Activated CD8-positive, alpha-beta T cell treated with anti-CD3 and anti-CD28 coated beads, Interleukin-2, amount 10 ng/mL, durations not matched to agents 7 days and 5 days (primary cell): ENCODE measurements at regions not wholly inside any gene's neighbourhood (a gene's known extent, or its start where the extent isn't known, plus 50 kb on each side); places are given as distances from the start of the nearest gene placed in this dataset.

Experiments used
- ATAC-seq: fragments of 150-1000 bp; cut with Tn5 transposase; one replicate; pipeline ENCODE4 v1.10.0; 2021; ENCODE audit warnings: moderate library complexity
- CTCF ChIA-PET: fragments of 350-600 bp; sonication (Branson Sonifier 250); formaldehyde crosslinking; loops from one replicate; lab custom pipeline; 2021; ENCODE audit warnings: antibody characterized with exemption; lab: Charles Lee
- POLR2A ChIA-PET: fragments of 350-600 bp; sonication (Branson Sonifier 250); formaldehyde crosslinking; loops from one replicate; lab custom pipeline; 2021; ENCODE audit warnings: antibody characterized with exemption; lab: Charles Lee
- DNase-seq: peaks from one replicate; pipeline ENCODE4 v3.0.0-alpha.2; 2020
- H3K27ac Mint-ChIP-seq: one replicate; pipeline ENCODE4 v1.8.0; 2021; ENCODE audit warnings: mild to moderate bottlenecking, mixed read lengths
- H3K27me3 Mint-ChIP-seq: one replicate; pipeline ENCODE4 v1.8.0; 2021; ENCODE audit warnings: low read depth, mixed read lengths
- H3K36me3 Mint-ChIP-seq: one replicate; pipeline ENCODE4 v1.8.0; 2021; ENCODE audit warnings: low read depth, mixed read lengths
- H3K4me1 Mint-ChIP-seq: one replicate; pipeline ENCODE4 v1.8.0; 2021; ENCODE audit warnings: low read depth, mixed read lengths
- H3K4me3 Mint-ChIP-seq: one replicate; pipeline ENCODE4 v1.8.0; 2021; ENCODE audit warnings: mild to moderate bottlenecking, mixed read lengths
- H3K9me3 Mint-ChIP-seq: one replicate; pipeline ENCODE4 v1.8.0; 2022; ENCODE audit warnings: mixed read lengths; ENCODE audit not compliant: insufficient read depth

GRCh38 chr16:54591816-54592246 lies 305.2 kb upstream of the IRX3 start:
- Mint-ChIP-seq H3K36me3 (no peaks in the 10 kb centered on the region), H3K4me1 (no peaks in the 10 kb centered on the region), H3K9me3 (no peaks in the 10 kb centered on the region), H3K27me3 (peaks cover 4% of the 10 kb centered on the region), H3K4me3 (no peak overlapping the region), H3K27ac (no peak overlapping the region)
- no peak for DNase-seq
- POLR2A ChIA-PET: no interaction called here
- CTCF ChIA-PET: no interaction called here
- no peak for ATAC-seq

GRCh38 chr16:54590836-54591235 lies 304.2 kb upstream of the IRX3 start:
- DNase-seq: no peak
- H3K27me3 Mint-ChIP-seq: peaks cover 4% of the 10 kb centered on the region
- no peak overlapping the region for H3K27ac Mint-ChIP-seq
- H3K36me3 Mint-ChIP-seq: no peaks in the 10 kb centered on the region
- H3K4me3 Mint-ChIP-seq: no peak overlapping the region
- ChIA-PET CTCF (no interaction called here), POLR2A (no interaction called here)
- ATAC-seq: no peak
- no peaks in the 10 kb centered on the region for H3K9me3 Mint-ChIP-seq
- H3K4me1 Mint-ChIP-seq: no peaks in the 10 kb centered on the region

GRCh38 chr16:54589326-54589725 lies 302.7 kb upstream of the IRX3 start:
- CTCF ChIA-PET: no interaction called here

GRCh38 chr16:54588026-54588425 lies 301.4 kb upstream of the IRX3 start:
- no peak for ATAC-seq
- no peaks in the 10 kb centered on the region for H3K9me3 Mint-ChIP-seq
- POLR2A ChIA-PET: no interaction called here

More at GRCh38 chr16:54589326-54589725, 302.7 kb upstream of the IRX3 start:
- DNase-seq: no peak
- no peak for ATAC-seq
- no peaks in the 10 kb centered on the region for H3K9me3 Mint-ChIP-seq
- no peak overlapping the region for H3K27ac Mint-ChIP-seq
- no peak overlapping the region for H3K4me3 Mint-ChIP-seq
- POLR2A ChIA-PET: no interaction called here
- no peaks in the 10 kb centered on the region for H3K27me3 Mint-ChIP-seq
- no peaks in the 10 kb centered on the region for H3K4me1 Mint-ChIP-seq
- no peaks in the 10 kb centered on the region for H3K36me3 Mint-ChIP-seq

GRCh38 chr16:54587176-54587515 lies 300.6 kb upstream of the IRX3 start:
- POLR2A ChIA-PET: no interaction called here
- Mint-ChIP-seq H3K27me3 (no peaks in the 10 kb centered on the region), H3K4me1 (no peaks in the 10 kb centered on the region), H3K9me3 (no peaks in the 10 kb centered on the region), H3K4me3 (no peak overlapping the region), H3K27ac (no peak overlapping the region), H3K36me3 (no peaks in the 10 kb centered on the region)
- CTCF ChIA-PET: no interaction called here
- ATAC-seq: no peak
- DNase-seq: no peak

More at GRCh38 chr16:54588026-54588425, 301.4 kb upstream of the IRX3 start:
- Mint-ChIP-seq H3K27ac (no peak overlapping the region), H3K27me3 (no peaks in the 10 kb centered on the region), H3K36me3 (no peaks in the 10 kb centered on the region), H3K4me1 (no peaks in the 10 kb centered on the region), H3K4me3 (no peak overlapping the region)
- CTCF ChIA-PET: no interaction called here
- no peak for DNase-seq

GRCh38 chr16:54586474-54587175 lies 300.0 kb upstream of the IRX3 start:
- ATAC-seq (no peak), DNase-seq (no peak)
- no peaks in the 10 kb centered on the region for H3K4me1 Mint-ChIP-seq
- POLR2A ChIA-PET: no interaction called here
- no peaks in the 10 kb centered on the region for H3K36me3 Mint-ChIP-seq
- H3K27ac Mint-ChIP-seq: no peak overlapping the region
- H3K9me3 Mint-ChIP-seq: no peaks in the 10 kb centered on the region
- no peak overlapping the region for H3K4me3 Mint-ChIP-seq
- H3K27me3 Mint-ChIP-seq: no peaks in the 10 kb centered on the region
- CTCF ChIA-PET: no interaction called here

GRCh38 chr16:54585998-54586340 lies 299.4 kb upstream of the IRX3 start:
- ATAC-seq (no peak), DNase-seq (no peak)
- no peak overlapping the region for H3K4me3 Mint-ChIP-seq
- H3K36me3 Mint-ChIP-seq: no peaks in the 10 kb centered on the region
- CTCF ChIA-PET: no interaction called here
- H3K27me3 Mint-ChIP-seq: no peaks in the 10 kb centered on the region
- no peak overlapping the region for H3K27ac Mint-ChIP-seq
- POLR2A ChIA-PET: no interaction called here
- no peaks in the 10 kb centered on the region for H3K4me1 Mint-ChIP-seq
- H3K9me3 Mint-ChIP-seq: no peaks in the 10 kb centered on the region

- Mint-ChIP-seq H3K27me3 (no peaks in the 10 kb centered on the region), H3K4me1 (no peaks in the 10 kb centered on the region), H3K9me3 (no peaks in the 10 kb centered on the region), H3K4me3 (no peak overlapping the region), H3K36me3 (no peaks in the 10 kb centered on the region), H3K27ac (no peak overlapping the region)
- no peak for ATAC-seq
- DNase-seq: no peak
- ChIA-PET CTCF (no interaction called here), POLR2A (no interaction called here)
Measured at GRCh38 chr16:54585094-54585997, 298.8 kb upstream of the IRX3 start.

GRCh38 chr16:54584121-54584520 lies 297.5 kb upstream of the IRX3 start:
- Mint-ChIP-seq H3K27me3 (no peaks in the 10 kb centered on the region), H3K4me3 (no peak overlapping the region), H3K27ac (no peak overlapping the region), H3K9me3 (no peaks in the 10 kb centered on the region), H3K36me3 (no peaks in the 10 kb centered on the region), H3K4me1 (no peaks in the 10 kb centered on the region)
- CTCF ChIA-PET: no interaction called here
- POLR2A ChIA-PET: no interaction called here
- ATAC-seq (no peak), DNase-seq (no peak)

- H3K27ac Mint-ChIP-seq: no peak overlapping the region
- POLR2A ChIA-PET: no interaction called here
- H3K4me1 Mint-ChIP-seq: no peaks in the 10 kb centered on the region
- no peak for ATAC-seq
- CTCF ChIA-PET: no interaction called here
- no peaks in the 10 kb centered on the region for H3K9me3 Mint-ChIP-seq
- peaks cover 1% of the 10 kb centered on the region for H3K27me3 Mint-ChIP-seq
- no peaks in the 10 kb centered on the region for H3K36me3 Mint-ChIP-seq
- DNase-seq: no peak
- no peak overlapping the region for H3K4me3 Mint-ChIP-seq
Measured at GRCh38 chr16:54582631-54583250, 296.2 kb upstream of the IRX3 start.

GRCh38 chr16:54579106-54579728 lies 292.6 kb upstream of the IRX3 start:
- no peaks in the 10 kb centered on the region for H3K36me3 Mint-ChIP-seq
- ChIA-PET POLR2A (no interaction called here), CTCF (no interaction called here)
- DNase-seq: no peak
- ATAC-seq: no peak
- no peaks in the 10 kb centered on the region for H3K4me1 Mint-ChIP-seq
- peaks cover 7% of the 10 kb centered on the region for H3K27me3 Mint-ChIP-seq
- H3K4me3 Mint-ChIP-seq: no peak overlapping the region
- H3K27ac Mint-ChIP-seq: no peak overlapping the region
- H3K9me3 Mint-ChIP-seq: no peaks in the 10 kb centered on the region

GRCh38 chr16:54577651-54578128 lies 291.1 kb upstream of the IRX3 start:
- H3K4me3 Mint-ChIP-seq: no peak overlapping the region
- ChIA-PET CTCF (no interaction called here), POLR2A (no interaction called here)
- no peaks in the 10 kb centered on the region for H3K4me1 Mint-ChIP-seq
- no peaks in the 10 kb centered on the region for H3K36me3 Mint-ChIP-seq
- DNase-seq: no peak
- H3K27ac Mint-ChIP-seq: no peak overlapping the region
- peaks cover 7% of the 10 kb centered on the region for H3K27me3 Mint-ChIP-seq
- no peak for ATAC-seq
- no peaks in the 10 kb centered on the region for H3K9me3 Mint-ChIP-seq
